ENCODE measurements at regions not wholly inside any gene's neighbourhood (a gene's known extent, or its start where the extent isn't known, plus 50 kb on each side); places are given as distances from the start of the nearest gene placed in this dataset.

- TF ChIP-seq POLR2A (IDR thresholded peaks at IDR 0.05) (no peak), CTCF (IDR thresholded peaks at IDR 0.05) (no peak)
Observed at GRCh38 chr14:86423214-86423613, 893.3 kb downstream of the FLRT2 start.

Data from esophagus squamous epithelium (tissue), 4 donors.